Heart right ventricle (tissue), 16 donors: ENCODE measurements at regions not wholly inside any gene's neighbourhood (a gene's known extent, or its start where the extent isn't known, plus 50 kb on each side); places are given as distances from the start of the nearest gene placed in this dataset.

Experiments used
- ATAC-seq, 8 donors: fragments of 200-7000 bp; cut with Tn5 transposase; one replicate each; pipeline ENCODE4 v1.9.1; 2020; ENCODE audit warnings: mild to moderate bottlenecking in 8 of 8, moderate library complexity in 8 of 8, moderate number of reproducible peaks in 1 of 8
- DNase-seq, 2 donors: peaks; one replicate each; pipeline ENCODE4 v3.0.0-alpha.2; 2020
- H3K27ac ChIP-seq, 10 donors: fragments of 200-600 bp; sonication (generic) in 2 of 10; one replicate each; pipeline versions ENCODE4 v1.5.0 to v1.8.0; 2020 to 2022; ENCODE audit warnings: mild to moderate bottlenecking in 3 of 10
- H3K27me3 ChIP-seq, 7 donors: fragments of 200-600 bp; one replicate each; pipeline ENCODE4 v1.8.0; 2021 to 2022; ENCODE audit warnings: mild to moderate bottlenecking in 2 of 7
- H3K36me3 ChIP-seq, 9 donors: fragments of 200-600 bp; sonication (generic) in 1 of 9; one replicate each; pipeline versions ENCODE4 v1.5.0 to v1.8.0; 2020 to 2022; ENCODE audit warnings: mild to moderate bottlenecking in 2 of 9
- H3K4me1 ChIP-seq, 9 donors: fragments of 200-600 bp; sonication (generic) in 1 of 9; one replicate each; pipeline versions ENCODE4 v1.5.0 to v1.8.0; 2020 to 2022; ENCODE audit warnings: mild to moderate bottlenecking in 4 of 9
- H3K4me3 ChIP-seq, 10 donors: fragments of 200-600 bp; sonication (generic) in 2 of 10; one replicate each; pipeline versions ENCODE4 v1.5.0 to v1.8.0; 2020 to 2022; ENCODE audit warnings: mild to moderate bottlenecking in 7 of 10, moderate library complexity in 2 of 10
- H3K9me3 ChIP-seq, 11 donors: fragments of 200-600 bp in 10 of 11; sonication (generic) in 2 of 11; one replicate each; pipeline versions ENCODE4 v1.5.0 to v1.8.0; 2013 to 2022; ENCODE audit warnings: mild to moderate bottlenecking in 2 of 11, control low read depth in 1 of 11, moderate library complexity in 1 of 11
- WGBS, 2 donors: extraction: QIAGEN DNeasy Blood & Tissue Kit; methylation state at CpG; one replicate each; pipeline ENCODE4 v1.1.7; 2013; ENCODE audit warnings: inconsistent platforms in 1 of 2; 5-methylcytosine and 5-hydroxymethylcytosine counted together
- intact Hi-C, 10 donors: fragments of 100-400 bp; cut with DNase I; formaldehyde crosslinking; loops; one replicate each; pipeline versions ENCODE4 v1.11.1 to v1.14.2; 2022
- TF ChIP-seq, protein P1 (sequence below), 9 donors: fragments of 200-600 bp; sonication (generic) in 2 of 9; IDR thresholded peaks; one replicate each; pipeline versions ENCODE4 v1.5.0 to v1.8.0; 2021 to 2022; ENCODE audit warnings: antibody characterized with exemption in 9 of 9, mild to moderate bottlenecking in 5 of 9, moderate library complexity in 1 of 9
- donor health status: Arrhythmogenic right ventricular cardiomyopathy.
- donor health status: ischemic (EF 13 %, LVEDD 7.1; RV severe dilation, severe dysfunction).
- donor health status: healthy with polysubstance abuse.
- donor health status: DM: no; HTN: yes; CAD: no.
- donor health status: DM: no; HTN: no; CAD: no.
- donor health status: ischemic (EF 25% LVEDD 6.9; RV normal size, moderate dysfunction).
- donor health status: ischemic (EF 25% LVEDD 5.7; RV mildly dilated, moderate dysfunction).
- donor health status: healthy.
- donor health status: DM: yes; HTN: yes; CAD: no.
- donor health status: Ischemic cardiomyopathy.
- donor health status: ischemic (EF 35%, LVEDD 5.7; RV mildly dilated, moderate dysfunction).
- donor health status: nonischemic (EF 11% LVEDD 7.7; RV severe dilation, severe dysfunction).
- donor health status: DM: yes; HTN: yes; CAD: no.
- donor health status: PGD.
- donor health status: ischemic (EF 29% LVEDD 5.4; RV normal size, mild dysfunction).
- donor health status: nonischemic (EF 23%, LVEDD 6.1; RV moderate dilation, normal function).

DNA sequence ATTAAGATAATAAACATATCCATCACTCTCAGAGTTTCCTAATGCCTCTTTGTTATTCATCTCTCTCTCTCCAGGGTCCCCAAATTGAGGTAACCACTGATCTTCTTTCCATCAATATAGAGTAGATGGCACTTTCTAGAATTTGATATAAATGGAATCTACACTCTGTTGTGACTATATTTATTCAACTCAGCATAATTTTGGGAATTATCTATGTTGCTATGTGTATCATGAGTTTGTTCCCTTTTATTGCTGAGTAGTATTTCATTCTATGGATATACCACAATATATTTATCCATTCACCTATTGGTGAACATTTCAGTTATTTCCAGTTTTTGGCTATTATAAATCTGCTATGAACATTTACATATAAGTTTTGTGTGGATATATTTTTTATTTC lies 230.7 kb downstream of the HLX start:
- DNase-seq: no peak
- Histone ChIP-seq H3K36me3 (no peaks in the 10 kb centered on the region), H3K4me1 (no peaks in the 10 kb centered on the region), H3K9me3 (peaks cover 0 to 27% (median 5%) of the 10 kb centered on the region in 11 donors), H3K27me3 (no peaks in the 10 kb centered on the region), H3K4me3 (no peak overlapping the region), H3K27ac (no peak overlapping the region)
- TF ChIP-seq, protein P1, sequence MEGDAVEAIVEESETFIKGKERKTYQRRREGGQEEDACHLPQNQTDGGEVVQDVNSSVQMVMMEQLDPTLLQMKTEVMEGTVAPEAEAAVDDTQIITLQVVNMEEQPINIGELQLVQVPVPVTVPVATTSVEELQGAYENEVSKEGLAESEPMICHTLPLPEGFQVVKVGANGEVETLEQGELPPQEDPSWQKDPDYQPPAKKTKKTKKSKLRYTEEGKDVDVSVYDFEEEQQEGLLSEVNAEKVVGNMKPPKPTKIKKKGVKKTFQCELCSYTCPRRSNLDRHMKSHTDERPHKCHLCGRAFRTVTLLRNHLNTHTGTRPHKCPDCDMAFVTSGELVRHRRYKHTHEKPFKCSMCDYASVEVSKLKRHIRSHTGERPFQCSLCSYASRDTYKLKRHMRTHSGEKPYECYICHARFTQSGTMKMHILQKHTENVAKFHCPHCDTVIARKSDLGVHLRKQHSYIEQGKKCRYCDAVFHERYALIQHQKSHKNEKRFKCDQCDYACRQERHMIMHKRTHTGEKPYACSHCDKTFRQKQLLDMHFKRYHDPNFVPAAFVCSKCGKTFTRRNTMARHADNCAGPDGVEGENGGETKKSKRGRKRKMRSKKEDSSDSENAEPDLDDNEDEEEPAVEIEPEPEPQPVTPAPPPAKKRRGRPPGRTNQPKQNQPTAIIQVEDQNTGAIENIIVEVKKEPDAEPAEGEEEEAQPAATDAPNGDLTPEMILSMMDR (IDR thresholded peaks at IDR 0.05): no peak
- no peak for ATAC-seq
- intact Hi-C loops: no loop called here

DNA sequence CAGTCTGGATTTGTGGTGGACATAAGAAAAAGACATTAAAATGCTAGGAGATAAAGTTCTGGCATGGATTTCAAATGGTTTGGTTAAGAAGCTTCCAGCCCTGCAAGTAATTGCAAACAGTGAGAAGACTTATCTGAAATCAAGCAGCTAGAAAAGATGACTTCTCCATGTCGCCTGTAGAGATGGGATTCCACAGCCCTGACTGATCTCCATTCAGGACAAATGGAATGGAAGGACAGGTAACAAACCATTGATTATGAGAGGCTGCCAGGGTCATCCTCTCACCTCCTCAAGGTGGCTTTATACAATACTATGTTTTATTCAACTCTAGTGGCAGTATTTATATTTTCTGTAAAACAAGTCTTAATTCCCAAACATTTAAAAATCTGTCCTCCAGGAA lies 237.9 kb downstream of the HLX start:
- peaks cover 0 to 19% (median 0%) of the 10 kb centered on the region in 11 donors for H3K9me3 ChIP-seq
- TF ChIP-seq, protein P1 (IDR thresholded peaks at IDR 0.05): no peak
- ATAC-seq (peak in 3 of 8 donors; percentile 23 to 60 (median 27)), DNase-seq (no peak)
- peaks cover 0 to 41% (median 23%) of the 10 kb centered on the region in 9 donors for H3K4me1 ChIP-seq
- no peaks in the 10 kb centered on the region for H3K27me3 ChIP-seq
- intact Hi-C loops: loop anchor here in 2 of 10 donors (5.0 kb wide), 2 partner anchors 35 to 45 kb away; no protein-coding TSS in a partner anchor
- WGBS, 2 donors: 65 to 67% methylated on average over 1 of the region's 1 CpG
- H3K4me3 ChIP-seq: no peak overlapping the region
- peak overlapping the region in 9 of 10 donors; percentile 36 to 83 (median 68) for H3K27ac ChIP-seq
- no peaks in the 10 kb centered on the region for H3K36me3 ChIP-seq

DNA sequence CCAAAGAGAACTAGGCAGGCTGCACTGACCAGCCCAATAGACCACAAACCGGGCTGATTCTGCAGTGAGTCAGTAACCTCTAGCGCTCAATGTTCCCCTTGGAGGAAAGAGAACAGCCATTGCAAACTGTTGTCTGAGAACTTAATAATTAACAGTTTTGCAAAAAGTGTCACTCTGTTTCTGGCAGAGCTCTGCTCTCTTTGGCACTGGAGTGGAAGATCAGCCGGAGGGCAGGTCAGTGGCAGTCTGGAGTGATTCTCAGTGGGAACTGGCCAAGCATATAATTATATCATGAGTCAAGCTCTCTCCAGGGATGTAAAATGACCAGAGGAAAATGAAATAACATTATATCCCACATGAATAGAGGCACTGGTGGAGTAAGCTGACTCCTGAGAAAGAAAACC lies 238.3 kb downstream of the HLX start:
- 48 to 49% methylated on average over 3 of the region's 3 CpGs for WGBS, 2 donors
- peak; percentile 24 to 45 for DNase-seq
- peaks cover 0 to 41% (median 23%) of the 10 kb centered on the region in 9 donors for H3K4me1 ChIP-seq
- TF ChIP-seq, protein P1 (IDR thresholded peaks at IDR 0.05): no peak
- no peaks in the 10 kb centered on the region for H3K36me3 ChIP-seq
- H3K9me3 ChIP-seq: peaks cover 0 to 19% (median 0%) of the 10 kb centered on the region in 11 donors
- intact Hi-C loops: loop anchor here in 2 of 10 donors (5.0 kb wide), 2 partner anchors 35 to 45 kb away; no protein-coding TSS in a partner anchor
- ATAC-seq: peak; percentile 84 to 94 (median 90)
- no peaks in the 10 kb centered on the region for H3K27me3 ChIP-seq
- H3K4me3 ChIP-seq: no peak overlapping the region
- peak overlapping the region; percentile 1 to 83 (median 66) for H3K27ac ChIP-seq

DNA sequence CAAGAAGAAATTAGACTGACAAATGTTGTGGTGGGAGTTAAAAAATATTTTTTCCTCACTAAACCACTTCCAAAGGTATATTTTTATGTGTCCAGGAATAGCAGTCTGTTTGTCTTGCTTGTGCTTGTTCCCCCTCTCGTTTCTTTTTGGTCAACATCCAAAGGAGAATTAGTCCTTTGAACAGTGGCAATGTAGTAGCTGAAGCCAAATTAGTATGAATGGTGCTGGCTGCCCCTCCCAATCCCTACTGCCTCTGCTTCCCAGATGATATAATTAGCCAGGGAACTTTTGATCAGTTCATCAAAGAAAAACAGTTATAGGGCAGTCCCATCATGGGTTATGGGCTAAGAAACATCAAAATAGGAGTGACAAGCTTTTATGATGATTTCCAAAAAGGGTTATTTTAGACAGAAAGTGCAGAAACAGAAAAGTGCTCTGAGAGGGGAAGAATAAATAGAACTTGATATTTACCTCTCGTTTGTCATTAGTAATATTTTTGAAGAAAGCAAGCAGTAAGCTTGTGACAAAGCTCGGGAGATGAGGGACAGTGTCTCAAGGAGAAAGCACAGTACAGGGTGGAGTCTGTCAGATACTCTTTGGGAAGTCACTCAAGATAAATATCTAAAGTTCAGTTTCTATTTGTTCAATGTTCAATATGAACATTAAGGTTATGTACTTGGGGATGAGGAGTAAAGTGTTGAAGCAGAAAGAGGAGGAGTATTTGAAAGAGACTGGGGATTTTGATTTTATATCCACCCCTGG lies 239.1 kb downstream of the HLX start:
- 23 to 30% methylated on average over 3 of the region's 3 CpGs for WGBS, 2 donors
- Histone ChIP-seq H3K36me3 (no peaks in the 10 kb centered on the region), H3K9me3 (peaks cover 0 to 19% (median 0%) of the 10 kb centered on the region in 11 donors), H3K27ac (peak overlapping the region; percentile 19 to 83 (median 66)), H3K4me1 (peaks cover 0 to 41% (median 23%) of the 10 kb centered on the region in 9 donors), H3K27me3 (no peaks in the 10 kb centered on the region), H3K4me3 (no peak overlapping the region)
- ATAC-seq (peak in 7 of 8 donors; percentile 63 to 88 (median 79)), DNase-seq (no peak)
- TF ChIP-seq, protein P1 (IDR thresholded peaks at IDR 0.05): no peak
- intact Hi-C loops: loop anchor here in 2 of 10 donors (5.0 kb wide), 2 partner anchors 34 to 44 kb away; no protein-coding TSS in a partner anchor
